ENCODE measurements at regions not wholly inside any gene's neighbourhood (a gene's known extent, or its start where the extent isn't known, plus 50 kb on each side); places are given as distances from the start of the nearest gene placed in this dataset.

- DNase-seq = peak in 2 of 3 donors; percentile 25 to 94
Measured at GRCh38 chr12:27179400-27180214, 64.5 kb upstream of the STK38L start.

GRCh38 chr12:27180906-27181505, 63.1 kb upstream of the STK38L start:
- no peak for DNase-seq

- DNase-seq = no peak
Measured at GRCh38 chr12:27183342-27183741, 60.7 kb upstream of the STK38L start.

- DNase-seq = peak in 1 of 3 donors; percentile 63
Measured at GRCh38 chr12:27185234-27186021, 58.7 kb upstream of the STK38L start.

GRCh38 chr12:27186022-27186839, 57.9 kb upstream of the STK38L start:
- no peak for DNase-seq

GRCh38 chr12:27187697-27188096, 56.4 kb upstream of the STK38L start:
- DNase-seq = no peak

GRCh38 chr12:27190761-27191160, 53.3 kb upstream of the STK38L start:
- no peak for DNase-seq

- DNase-seq = no peak
Measured at GRCh38 chr12:27191531-27191930, 52.6 kb upstream of the STK38L start.

GRCh38 chr12:27192118-27192802, 51.8 kb upstream of the STK38L start:
- no peak for DNase-seq

- peak in 1 of 3 donors; percentile 17 for DNase-seq
Measured at GRCh38 chr12:27193106-27193505, 51.0 kb upstream of the STK38L start.

GRCh38 chr12:27193854-27194544, 50.1 kb upstream of the STK38L start:
- DNase-seq = peak in 2 of 3 donors; percentile 20 to 74

Data from muscle of back (tissue), 3 donors.